GM12891 (cell line): ENCODE measurements at regions not wholly inside any gene's neighbourhood (a gene's known extent, or its start where the extent isn't known, plus 50 kb on each side); places are given as distances from the start of the nearest gene placed in this dataset.

ENCODE experiments used
- PAX5 ChIP-seq: IDR thresholded peaks from 2 replicates; pipeline ENCODE4 v1.6.1; 2011; ENCODE audit warnings: low read length, moderate library complexity, mild to moderate bottlenecking; ENCODE audit not compliant: insufficient read depth, severe bottlenecking
- POLR2A ChIP-seq: IDR thresholded peaks from 2 replicates; pipeline ENCODE4 v1.6.1; 2011; ENCODE audit warnings: low read depth, low read length, control low read depth
- POLR2AphosphoS5 ChIP-seq: IDR thresholded peaks from 2 replicates; pipeline ENCODE4 v1.6.1; 2011; ENCODE audit warnings: low read depth, low read length, control low read depth
- POU2F2 ChIP-seq: IDR thresholded peaks from 2 replicates; pipeline ENCODE4 v1.6.1; 2011; ENCODE audit warnings: low read depth, mild to moderate bottlenecking, control low read depth, low read length, moderate library complexity
- SPI1 ChIP-seq: IDR thresholded peaks from 2 replicates; pipeline ENCODE4 v1.6.1; 2011; ENCODE audit warnings: low read depth, low read length, control low read depth
- TAF1 ChIP-seq: IDR thresholded peaks from 2 replicates; pipeline ENCODE4 v1.6.1; 2011; ENCODE audit warnings: low read depth, low read length, control low read depth

DNA sequence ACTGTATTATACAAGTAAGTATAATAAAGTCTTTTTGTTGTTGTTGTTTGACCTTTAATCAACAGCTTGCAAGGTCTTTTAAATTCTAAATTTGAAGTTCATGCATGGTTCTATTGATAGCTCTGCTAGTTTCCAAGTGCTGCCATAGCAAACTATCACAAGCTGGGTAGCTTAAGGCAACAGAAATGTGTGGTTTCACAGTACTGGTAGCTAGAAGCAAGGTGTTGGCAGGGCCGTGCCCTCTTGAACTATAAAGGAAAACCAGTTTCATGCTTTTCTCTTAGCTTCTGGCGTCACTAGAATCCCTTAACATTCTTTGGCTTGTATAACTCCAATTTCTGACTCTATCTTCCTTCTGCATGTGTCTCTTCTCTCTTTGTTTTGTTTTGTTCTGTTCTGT, 1021.9 kb upstream of the AUTS2 start:
- TF ChIP-seq POLR2A (no peak), TAF1 (no peak), POLR2AphosphoS5 (no peak), SPI1 (no peak), POU2F2 (no peak), PAX5 (no peak)
